Neural progenitor cell (in vitro differentiated cells): ENCODE measurements at regions not wholly inside any gene's neighbourhood (a gene's known extent, or its start where the extent isn't known, plus 50 kb on each side); places are given as distances from the start of the nearest gene placed in this dataset.

Source experiments
- EZH2phosphoT487 ChIP-seq: fragments of 200-600 bp; sonication (generic); IDR thresholded peaks from 2 replicates; pipeline ENCODE4 v1.6.1; 2017; ENCODE audit warnings: antibody characterized with exemption
- TF ChIP-seq, protein P1 (sequence below): fragments of 200-600 bp; sonication (generic); IDR thresholded peaks from 2 replicates; pipeline ENCODE4 v1.5.1; 2017; ENCODE audit warnings: antibody characterized with exemption, mild to moderate bottlenecking

DNA sequence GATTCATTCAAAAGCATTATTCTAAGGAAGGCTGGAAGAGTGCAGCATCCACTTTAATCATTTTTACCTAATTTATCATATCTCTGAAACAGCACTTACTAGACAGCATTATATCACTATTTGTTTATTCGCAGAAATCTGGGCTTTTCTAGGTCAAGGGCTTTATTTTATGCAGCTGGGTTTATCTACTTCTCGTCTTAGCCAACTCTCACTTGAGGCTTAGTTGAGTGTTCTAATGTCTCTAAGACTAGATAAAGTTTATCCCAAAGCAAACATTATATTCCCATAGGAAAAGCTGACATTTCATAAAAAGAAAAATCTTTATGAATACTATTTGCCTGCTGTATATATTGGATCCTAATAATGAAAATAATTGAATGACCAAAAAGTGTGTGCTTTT, 720.8 kb upstream of the FLRT2 start:
- TF ChIP-seq, protein P1, sequence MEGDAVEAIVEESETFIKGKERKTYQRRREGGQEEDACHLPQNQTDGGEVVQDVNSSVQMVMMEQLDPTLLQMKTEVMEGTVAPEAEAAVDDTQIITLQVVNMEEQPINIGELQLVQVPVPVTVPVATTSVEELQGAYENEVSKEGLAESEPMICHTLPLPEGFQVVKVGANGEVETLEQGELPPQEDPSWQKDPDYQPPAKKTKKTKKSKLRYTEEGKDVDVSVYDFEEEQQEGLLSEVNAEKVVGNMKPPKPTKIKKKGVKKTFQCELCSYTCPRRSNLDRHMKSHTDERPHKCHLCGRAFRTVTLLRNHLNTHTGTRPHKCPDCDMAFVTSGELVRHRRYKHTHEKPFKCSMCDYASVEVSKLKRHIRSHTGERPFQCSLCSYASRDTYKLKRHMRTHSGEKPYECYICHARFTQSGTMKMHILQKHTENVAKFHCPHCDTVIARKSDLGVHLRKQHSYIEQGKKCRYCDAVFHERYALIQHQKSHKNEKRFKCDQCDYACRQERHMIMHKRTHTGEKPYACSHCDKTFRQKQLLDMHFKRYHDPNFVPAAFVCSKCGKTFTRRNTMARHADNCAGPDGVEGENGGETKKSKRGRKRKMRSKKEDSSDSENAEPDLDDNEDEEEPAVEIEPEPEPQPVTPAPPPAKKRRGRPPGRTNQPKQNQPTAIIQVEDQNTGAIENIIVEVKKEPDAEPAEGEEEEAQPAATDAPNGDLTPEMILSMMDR = no peak
- TF ChIP-seq EZH2phosphoT487 = no peak
